K562 (cell line): ENCODE measurements at regions not wholly inside any gene's neighbourhood (a gene's known extent, or its start where the extent isn't known, plus 50 kb on each side); places are given as distances from the start of the nearest gene placed in this dataset.

ENCODE experiments used
- LCOR ChIP-seq: sonication (generic); formaldehyde crosslinking; IDR thresholded peaks from 2 replicates; pipeline ENCODE4 v1.8.0; 2022; ENCODE audit warnings: mild to moderate bottlenecking, missing genetic modification reagents
- ZBTB40 ChIP-seq, 2 experiments: fragments of 450-650 bp in 1 of 2; sonication (generic) in 1 of 2; formaldehyde crosslinking in 1 of 2; IDR thresholded peaks; 2 replicates each; pipeline versions ENCODE4 v1.7.1 to v1.9.0; 2016 to 2022; ENCODE audit warnings: inconsistent platforms in 1 of 2, mild to moderate bottlenecking in 1 of 2, missing genetic modification reagents in 1 of 2

- no peak for TF ChIP-seq ZBTB40 (IDR thresholded peaks at IDR 0.05)
- TF ChIP-seq ZBTB40 (CRISPR knock-in tag; IDR thresholded peaks at IDR 0.05) = no peak
- TF ChIP-seq LCOR (CRISPR knock-in tag) = no peak
Observed at GRCh38 chr6:113643407-113643770, 213.8 kb upstream of the MARCKS start (continued).
